ENCODE measurements at regions not wholly inside any gene's neighbourhood (a gene's known extent, or its start where the extent isn't known, plus 50 kb on each side); places are given as distances from the start of the nearest gene placed in this dataset.

DNA sequence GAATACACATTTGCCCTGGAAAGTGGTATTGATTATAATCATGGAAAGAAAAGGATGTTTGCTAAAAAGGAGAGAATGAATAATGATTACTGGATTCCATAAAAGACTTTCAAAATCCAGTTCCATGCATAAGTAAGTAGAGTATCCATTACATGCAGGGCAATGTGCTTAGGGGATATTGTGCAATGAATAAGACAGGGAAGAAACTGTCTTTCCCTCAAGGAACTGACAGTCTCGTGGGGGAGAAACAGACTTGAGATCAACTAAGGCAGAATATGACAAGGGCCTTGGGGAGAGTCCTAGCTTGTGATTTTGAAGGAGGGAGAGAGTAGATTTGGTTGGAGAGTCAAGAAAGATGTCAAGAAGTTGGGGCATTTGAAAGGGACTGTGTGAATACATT is 130.6 kb downstream of the SPP2 start:
- no peak overlapping the region for H3K4me3 ChIP-seq (ENCODE audit: low read depth, poor library complexity, severe bottlenecking)
- DNase-seq (ENCODE audit: low spot score in 2 of 2), result no peak
- WGBS, 2 donors, result 70 to 78% methylated on average over 1 of the region's 1 CpG
- intact Hi-C loops (cut with DNase I; ENCODE audit: low total_unique reads), result no loop called here
- no peak for TF ChIP-seq POLR2A (IDR thresholded peaks at IDR 0.05)
- TF ChIP-seq, protein P1, sequence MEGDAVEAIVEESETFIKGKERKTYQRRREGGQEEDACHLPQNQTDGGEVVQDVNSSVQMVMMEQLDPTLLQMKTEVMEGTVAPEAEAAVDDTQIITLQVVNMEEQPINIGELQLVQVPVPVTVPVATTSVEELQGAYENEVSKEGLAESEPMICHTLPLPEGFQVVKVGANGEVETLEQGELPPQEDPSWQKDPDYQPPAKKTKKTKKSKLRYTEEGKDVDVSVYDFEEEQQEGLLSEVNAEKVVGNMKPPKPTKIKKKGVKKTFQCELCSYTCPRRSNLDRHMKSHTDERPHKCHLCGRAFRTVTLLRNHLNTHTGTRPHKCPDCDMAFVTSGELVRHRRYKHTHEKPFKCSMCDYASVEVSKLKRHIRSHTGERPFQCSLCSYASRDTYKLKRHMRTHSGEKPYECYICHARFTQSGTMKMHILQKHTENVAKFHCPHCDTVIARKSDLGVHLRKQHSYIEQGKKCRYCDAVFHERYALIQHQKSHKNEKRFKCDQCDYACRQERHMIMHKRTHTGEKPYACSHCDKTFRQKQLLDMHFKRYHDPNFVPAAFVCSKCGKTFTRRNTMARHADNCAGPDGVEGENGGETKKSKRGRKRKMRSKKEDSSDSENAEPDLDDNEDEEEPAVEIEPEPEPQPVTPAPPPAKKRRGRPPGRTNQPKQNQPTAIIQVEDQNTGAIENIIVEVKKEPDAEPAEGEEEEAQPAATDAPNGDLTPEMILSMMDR (IDR thresholded peaks at IDR 0.05), result no peak

DNA sequence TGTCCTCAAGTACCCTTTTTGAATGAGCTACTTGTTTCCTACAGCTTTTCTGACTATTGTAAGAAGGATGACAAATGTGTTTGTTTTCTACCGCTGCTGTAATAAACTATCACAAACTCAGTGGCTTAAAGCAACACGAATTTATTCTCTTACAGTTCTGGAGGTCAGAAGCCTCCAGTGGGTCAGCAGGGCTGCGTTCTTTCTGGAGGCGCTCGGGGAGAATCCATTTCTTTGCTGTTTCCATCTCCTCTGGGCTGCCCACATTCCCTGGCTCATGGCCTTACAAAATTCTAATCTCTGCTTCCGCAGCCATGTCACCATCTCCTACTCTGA is 128.5 kb downstream of the SPP2 start:
- DNase-seq (ENCODE audit: low spot score in 2 of 2), result no peak
- TF ChIP-seq POLR2A (IDR thresholded peaks at IDR 0.05), result no peak
- TF ChIP-seq, protein P1 (IDR thresholded peaks at IDR 0.05), result no peak
- intact Hi-C loops (cut with DNase I; ENCODE audit: low total_unique reads), result no loop called here
- no peak overlapping the region for H3K4me3 ChIP-seq (ENCODE audit: low read depth, poor library complexity, severe bottlenecking)
- 88 to 89% methylated on average over 6 of the region's 6 CpGs for WGBS, 2 donors

DNA sequence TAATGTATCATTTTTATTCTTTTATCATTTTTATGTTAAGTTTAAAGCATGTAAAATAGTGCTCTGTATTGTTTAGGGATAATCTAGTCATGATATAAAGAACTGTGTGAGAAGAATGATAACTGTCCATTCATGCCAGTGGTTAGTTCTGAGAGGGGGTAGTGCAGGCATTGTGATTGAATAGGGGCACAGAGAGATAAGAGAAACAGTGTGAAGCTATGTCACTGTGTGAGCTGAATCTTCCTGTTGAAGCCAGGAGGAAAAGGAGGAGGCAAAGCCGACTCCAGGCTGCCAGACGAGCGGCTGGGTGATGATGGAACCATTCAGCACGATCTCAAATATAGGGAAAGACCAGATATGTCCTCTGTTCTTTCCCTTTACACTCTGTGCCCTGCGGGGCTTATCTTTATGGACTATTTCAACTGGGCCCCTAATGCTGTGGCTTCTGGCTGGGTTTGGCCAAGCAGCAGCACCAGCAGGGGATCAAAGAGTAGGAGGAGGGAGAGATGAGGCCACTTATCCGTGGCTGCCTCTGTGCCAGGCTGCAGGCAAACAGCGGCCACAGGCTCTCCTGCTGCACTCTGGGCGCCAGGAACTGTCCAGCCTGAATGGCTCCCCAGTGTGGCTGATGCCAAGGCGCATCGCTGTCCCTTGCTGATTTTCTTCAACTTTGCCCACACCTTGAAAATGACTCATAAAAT is 128.0 kb downstream of the SPP2 start:
- WGBS, 2 donors, result 66 to 70% methylated on average over 10 of the region's 10 CpGs
- intact Hi-C loops (cut with DNase I; ENCODE audit: low total_unique reads), result no loop called here
- TF ChIP-seq POLR2A (IDR thresholded peaks at IDR 0.05), result no peak
- TF ChIP-seq, protein P1 (IDR thresholded peaks at IDR 0.05), result no peak
- no peak for DNase-seq (ENCODE audit: low spot score in 2 of 2)
- H3K4me3 ChIP-seq (ENCODE audit: low read depth, poor library complexity, severe bottlenecking), result no peak overlapping the region

DNA sequence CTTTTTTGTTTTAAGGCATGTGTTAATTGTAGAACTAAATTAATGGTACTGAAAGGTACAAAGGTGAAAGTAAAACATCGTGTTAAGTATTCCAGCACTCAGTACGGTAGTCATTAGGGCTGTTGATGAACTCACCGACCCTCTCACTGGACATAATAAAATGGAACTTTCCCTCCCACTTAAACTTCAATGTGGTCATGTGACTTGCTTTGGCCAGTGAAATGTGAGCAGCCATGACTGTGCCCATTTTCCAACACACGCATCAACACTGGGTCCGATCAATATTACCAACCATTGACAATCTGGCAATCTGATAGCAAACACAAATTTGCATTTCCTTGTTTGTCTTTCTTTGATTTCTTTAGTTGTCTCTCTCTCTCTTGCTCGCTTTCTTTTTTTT is 125.1 kb downstream of the SPP2 start:
- no peak for DNase-seq (ENCODE audit: low spot score in 2 of 2)
- H3K4me3 ChIP-seq (ENCODE audit: low read depth, poor library complexity, severe bottlenecking), result no peak overlapping the region
- intact Hi-C loops (cut with DNase I; ENCODE audit: low total_unique reads), result no loop called here
- no peak for TF ChIP-seq POLR2A (IDR thresholded peaks at IDR 0.05)
- TF ChIP-seq, protein P1 (IDR thresholded peaks at IDR 0.05), result no peak
- 93 to 94% methylated on average over 6 of the region's 6 CpGs for WGBS, 2 donors

DNA sequence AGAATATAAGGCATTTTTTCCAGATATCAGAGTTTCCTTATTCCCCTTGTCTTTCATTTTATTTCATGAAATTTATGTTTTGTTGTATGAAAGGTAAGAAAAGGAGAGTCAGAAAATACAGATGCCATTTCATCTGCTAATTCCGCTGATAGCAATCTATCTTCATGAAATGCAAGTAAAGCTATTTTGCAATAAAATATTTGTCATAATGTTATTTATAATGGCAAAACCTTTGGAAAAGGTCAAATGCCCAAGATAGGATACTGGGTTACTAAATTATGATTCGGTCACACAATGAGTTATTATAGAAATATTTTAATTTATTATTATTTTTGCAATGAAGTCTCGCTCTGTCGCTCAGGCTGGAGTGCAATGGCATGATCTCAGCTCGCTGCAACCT is 124.2 kb downstream of the SPP2 start:
- no peak for TF ChIP-seq POLR2A (IDR thresholded peaks at IDR 0.05)
- TF ChIP-seq, protein P1 (IDR thresholded peaks at IDR 0.05), result no peak
- DNase-seq (ENCODE audit: low spot score in 2 of 2), result no peak
- intact Hi-C loops (cut with DNase I; ENCODE audit: low total_unique reads), result no loop called here
- WGBS, 2 donors, result 94 to 97% methylated on average over 5 of the region's 5 CpGs
- H3K4me3 ChIP-seq (ENCODE audit: low read depth, poor library complexity, severe bottlenecking), result no peak overlapping the region

DNA sequence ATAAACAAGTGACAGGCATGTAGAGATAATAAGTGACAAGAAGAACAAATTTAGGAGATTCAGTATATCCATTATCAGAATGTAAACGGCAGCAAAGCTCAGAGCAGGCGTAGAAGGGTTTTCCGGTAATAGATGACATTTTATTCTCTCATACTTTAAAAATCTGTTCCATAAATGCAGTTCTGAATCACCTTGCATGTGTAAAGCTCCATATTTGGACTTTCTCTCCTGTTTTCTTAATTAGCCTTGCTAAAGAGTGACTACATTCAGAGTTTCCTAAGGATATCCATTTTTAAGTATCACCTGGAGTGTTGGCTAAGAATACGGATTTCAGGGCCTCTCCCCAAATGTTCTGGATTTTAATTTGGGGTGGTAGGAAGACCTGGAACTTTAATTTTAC is 122.0 kb downstream of the SPP2 start:
- TF ChIP-seq POLR2A (IDR thresholded peaks at IDR 0.05), result no peak
- TF ChIP-seq, protein P1 (IDR thresholded peaks at IDR 0.05), result no peak
- intact Hi-C loops (cut with DNase I; ENCODE audit: low total_unique reads), result no loop called here
- DNase-seq (ENCODE audit: low spot score in 2 of 2), result no peak
- no peak overlapping the region for H3K4me3 ChIP-seq (ENCODE audit: low read depth, poor library complexity, severe bottlenecking)
- WGBS, 2 donors, result 90 to 91% methylated on average over 4 of the region's 4 CpGs

Data from lower leg skin (tissue), 4 donors.